Fibroblast of mammary gland (primary cell): ENCODE measurements at regions not wholly inside any gene's neighbourhood (a gene's known extent, or its start where the extent isn't known, plus 50 kb on each side); places are given as distances from the start of the nearest gene placed in this dataset.

ENCODE experiments used
- DNase-seq: peaks from one replicate; pipeline ENCODE4 v3.0.0-alpha.2; 2010; ENCODE audit warnings: low read depth
- H3K4me3 ChIP-seq: 2 replicates; pipeline ENCODE4 v1.5.1; 2011; ENCODE audit warnings: low read depth, mild to moderate bottlenecking, low read length, moderate library complexity; ENCODE audit not compliant: control insufficient read depth
- TF ChIP-seq, protein P1 (sequence below): conservative IDR thresholded peaks from 2 replicates; pipeline ENCODE4 v1.5.1; 2011; ENCODE audit warnings: low read depth, low read length, inconsistent platforms; ENCODE audit not compliant: control insufficient read depth, insufficient read depth

DNA sequence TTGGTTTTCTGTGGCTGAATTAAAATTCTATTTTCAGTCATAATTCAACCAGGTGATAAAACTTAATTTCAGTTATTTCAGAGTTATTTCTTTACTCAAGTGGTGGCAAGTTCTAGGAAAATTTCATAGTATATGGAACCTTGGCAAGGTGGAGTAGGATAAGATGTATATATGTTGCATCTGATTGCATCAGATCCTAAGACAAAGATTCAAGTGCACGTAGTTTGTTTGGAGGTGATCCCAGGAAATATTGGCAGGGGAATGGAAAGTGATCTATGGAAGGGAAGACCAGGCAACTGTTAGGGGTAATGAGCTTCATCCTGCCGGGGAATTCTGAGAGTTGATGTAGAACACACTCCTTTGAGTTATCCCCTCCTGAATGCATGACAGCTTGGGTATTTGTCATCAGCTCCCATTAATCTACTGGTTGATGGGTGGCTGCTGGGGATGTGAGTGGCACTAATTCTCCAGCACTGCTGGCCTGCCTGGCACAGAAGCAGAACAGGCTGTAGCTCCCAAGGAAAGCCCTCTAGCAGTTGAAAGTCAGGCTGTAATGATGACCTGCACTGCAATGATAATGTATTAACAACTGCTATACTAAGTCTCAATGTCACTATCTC, 52.2 kb upstream of the TOM1L1 start:
- no peak overlapping the region for H3K4me3 ChIP-seq
- TF ChIP-seq, protein P1, sequence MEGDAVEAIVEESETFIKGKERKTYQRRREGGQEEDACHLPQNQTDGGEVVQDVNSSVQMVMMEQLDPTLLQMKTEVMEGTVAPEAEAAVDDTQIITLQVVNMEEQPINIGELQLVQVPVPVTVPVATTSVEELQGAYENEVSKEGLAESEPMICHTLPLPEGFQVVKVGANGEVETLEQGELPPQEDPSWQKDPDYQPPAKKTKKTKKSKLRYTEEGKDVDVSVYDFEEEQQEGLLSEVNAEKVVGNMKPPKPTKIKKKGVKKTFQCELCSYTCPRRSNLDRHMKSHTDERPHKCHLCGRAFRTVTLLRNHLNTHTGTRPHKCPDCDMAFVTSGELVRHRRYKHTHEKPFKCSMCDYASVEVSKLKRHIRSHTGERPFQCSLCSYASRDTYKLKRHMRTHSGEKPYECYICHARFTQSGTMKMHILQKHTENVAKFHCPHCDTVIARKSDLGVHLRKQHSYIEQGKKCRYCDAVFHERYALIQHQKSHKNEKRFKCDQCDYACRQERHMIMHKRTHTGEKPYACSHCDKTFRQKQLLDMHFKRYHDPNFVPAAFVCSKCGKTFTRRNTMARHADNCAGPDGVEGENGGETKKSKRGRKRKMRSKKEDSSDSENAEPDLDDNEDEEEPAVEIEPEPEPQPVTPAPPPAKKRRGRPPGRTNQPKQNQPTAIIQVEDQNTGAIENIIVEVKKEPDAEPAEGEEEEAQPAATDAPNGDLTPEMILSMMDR: no peak
- no peak for DNase-seq

DNA sequence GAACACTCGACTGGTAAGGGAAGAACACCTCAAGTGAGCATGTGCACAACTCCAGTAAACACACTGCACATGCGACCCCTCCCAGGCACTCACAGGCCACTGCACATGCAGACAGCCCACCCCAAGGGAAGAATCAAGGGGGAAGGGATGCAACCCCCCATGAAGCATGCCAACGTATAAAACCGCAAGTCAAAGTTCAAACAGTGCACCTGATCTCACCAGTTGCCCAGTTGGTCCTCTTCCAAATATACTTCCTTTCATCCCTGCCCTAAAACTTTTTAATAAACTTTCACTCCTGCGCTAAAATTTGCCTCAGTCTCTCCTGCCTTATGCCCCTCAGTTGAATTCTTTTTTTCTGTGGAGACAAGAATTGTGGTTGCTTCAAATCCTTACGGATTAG, 51.0 kb upstream of the TOM1L1 start:
- TF ChIP-seq, protein P1: no peak
- no peak for DNase-seq
- no peak overlapping the region for H3K4me3 ChIP-seq
